ENCODE measurements at regions not wholly inside any gene's neighbourhood (a gene's known extent, or its start where the extent isn't known, plus 50 kb on each side); places are given as distances from the start of the nearest gene placed in this dataset.

DNA sequence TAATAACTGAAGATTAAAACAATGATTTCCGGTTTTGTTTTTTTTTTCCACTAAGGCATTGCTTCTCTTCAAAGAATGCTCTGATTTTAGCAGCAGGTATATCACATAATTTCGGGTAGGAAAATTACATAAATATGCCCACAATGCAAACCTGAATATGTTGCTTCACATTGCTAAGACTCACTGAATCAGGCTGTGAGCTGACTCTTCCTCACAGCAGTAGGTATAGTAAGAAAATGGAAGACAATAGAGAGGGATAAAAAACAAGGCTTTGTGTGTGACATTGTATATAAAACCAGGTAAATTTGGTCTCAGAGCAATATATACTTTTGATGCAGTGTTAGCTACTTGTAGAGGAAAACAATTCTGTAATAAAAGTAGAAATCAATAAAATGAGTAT is 1355.0 kb downstream of the OLFM4 start:
- no peak for TF ChIP-seq TAF1 (conservative IDR thresholded peaks at IDR 0.05)
- TF ChIP-seq, protein P1, sequence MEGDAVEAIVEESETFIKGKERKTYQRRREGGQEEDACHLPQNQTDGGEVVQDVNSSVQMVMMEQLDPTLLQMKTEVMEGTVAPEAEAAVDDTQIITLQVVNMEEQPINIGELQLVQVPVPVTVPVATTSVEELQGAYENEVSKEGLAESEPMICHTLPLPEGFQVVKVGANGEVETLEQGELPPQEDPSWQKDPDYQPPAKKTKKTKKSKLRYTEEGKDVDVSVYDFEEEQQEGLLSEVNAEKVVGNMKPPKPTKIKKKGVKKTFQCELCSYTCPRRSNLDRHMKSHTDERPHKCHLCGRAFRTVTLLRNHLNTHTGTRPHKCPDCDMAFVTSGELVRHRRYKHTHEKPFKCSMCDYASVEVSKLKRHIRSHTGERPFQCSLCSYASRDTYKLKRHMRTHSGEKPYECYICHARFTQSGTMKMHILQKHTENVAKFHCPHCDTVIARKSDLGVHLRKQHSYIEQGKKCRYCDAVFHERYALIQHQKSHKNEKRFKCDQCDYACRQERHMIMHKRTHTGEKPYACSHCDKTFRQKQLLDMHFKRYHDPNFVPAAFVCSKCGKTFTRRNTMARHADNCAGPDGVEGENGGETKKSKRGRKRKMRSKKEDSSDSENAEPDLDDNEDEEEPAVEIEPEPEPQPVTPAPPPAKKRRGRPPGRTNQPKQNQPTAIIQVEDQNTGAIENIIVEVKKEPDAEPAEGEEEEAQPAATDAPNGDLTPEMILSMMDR (IDR thresholded peaks at IDR 0.05; ENCODE audit: low read depth, low read length, missing input control), result no peak
- no peak for TF ChIP-seq ZBTB33 (IDR thresholded peaks at IDR 0.05)
- TF ChIP-seq, protein P2, sequence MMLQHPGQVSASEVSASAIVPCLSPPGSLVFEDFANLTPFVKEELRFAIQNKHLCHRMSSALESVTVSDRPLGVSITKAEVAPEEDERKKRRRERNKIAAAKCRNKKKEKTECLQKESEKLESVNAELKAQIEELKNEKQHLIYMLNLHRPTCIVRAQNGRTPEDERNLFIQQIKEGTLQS (IDR thresholded peaks at IDR 0.05), result no peak
- TF ChIP-seq FOXA1 (IDR thresholded peaks at IDR 0.05), result no peak
- no peak for TF ChIP-seq RAD21 (IDR thresholded peaks at IDR 0.05)
- no peak for TF ChIP-seq YY1 (IDR thresholded peaks at IDR 0.05)
- TF ChIP-seq, protein P3, sequence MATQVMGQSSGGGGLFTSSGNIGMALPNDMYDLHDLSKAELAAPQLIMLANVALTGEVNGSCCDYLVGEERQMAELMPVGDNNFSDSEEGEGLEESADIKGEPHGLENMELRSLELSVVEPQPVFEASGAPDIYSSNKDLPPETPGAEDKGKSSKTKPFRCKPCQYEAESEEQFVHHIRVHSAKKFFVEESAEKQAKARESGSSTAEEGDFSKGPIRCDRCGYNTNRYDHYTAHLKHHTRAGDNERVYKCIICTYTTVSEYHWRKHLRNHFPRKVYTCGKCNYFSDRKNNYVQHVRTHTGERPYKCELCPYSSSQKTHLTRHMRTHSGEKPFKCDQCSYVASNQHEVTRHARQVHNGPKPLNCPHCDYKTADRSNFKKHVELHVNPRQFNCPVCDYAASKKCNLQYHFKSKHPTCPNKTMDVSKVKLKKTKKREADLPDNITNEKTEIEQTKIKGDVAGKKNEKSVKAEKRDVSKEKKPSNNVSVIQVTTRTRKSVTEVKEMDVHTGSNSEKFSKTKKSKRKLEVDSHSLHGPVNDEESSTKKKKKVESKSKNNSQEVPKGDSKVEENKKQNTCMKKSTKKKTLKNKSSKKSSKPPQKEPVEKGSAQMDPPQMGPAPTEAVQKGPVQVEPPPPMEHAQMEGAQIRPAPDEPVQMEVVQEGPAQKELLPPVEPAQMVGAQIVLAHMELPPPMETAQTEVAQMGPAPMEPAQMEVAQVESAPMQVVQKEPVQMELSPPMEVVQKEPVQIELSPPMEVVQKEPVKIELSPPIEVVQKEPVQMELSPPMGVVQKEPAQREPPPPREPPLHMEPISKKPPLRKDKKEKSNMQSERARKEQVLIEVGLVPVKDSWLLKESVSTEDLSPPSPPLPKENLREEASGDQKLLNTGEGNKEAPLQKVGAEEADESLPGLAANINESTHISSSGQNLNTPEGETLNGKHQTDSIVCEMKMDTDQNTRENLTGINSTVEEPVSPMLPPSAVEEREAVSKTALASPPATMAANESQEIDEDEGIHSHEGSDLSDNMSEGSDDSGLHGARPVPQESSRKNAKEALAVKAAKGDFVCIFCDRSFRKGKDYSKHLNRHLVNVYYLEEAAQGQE (IDR thresholded peaks at IDR 0.05), result no peak
